HepG2 (cell line): ENCODE measurements at regions not wholly inside any gene's neighbourhood (a gene's known extent, or its start where the extent isn't known, plus 50 kb on each side); places are given as distances from the start of the nearest gene placed in this dataset.

ENCODE experiments used
- ATAC-seq: fragments of 200-7000 bp; cut with Tn5 transposase; 3 replicates; pipeline ENCODE4 v1.9.1; 2020; ENCODE audit warnings: mild to moderate bottlenecking, moderate library complexity
- BruUV-seq: library from RNA; stranded (reverse); fragments of 400-500 nt; replicated peaks from 2 replicates; lab custom pipeline; 2021; lab: Mats Ljungman, UMichigan
- CTCF ChIA-PET: fragments of 300-600 bp; formaldehyde crosslinking; extraction: SDS; loops from one replicate; lab custom pipeline; 2021; ENCODE audit warnings: low total read pairs, inconsistent platforms, low intra/inter-chr PET ratio; lab: Yijun Ruan, JAX
- POLR2A ChIA-PET: fragments of 350-600 bp; sonication (Branson Sonifier 250); formaldehyde crosslinking; loops from one replicate; lab custom pipeline; 2020; ENCODE audit warnings: antibody characterized with exemption, inconsistent platforms; lab: Yijun Ruan, JAX
- DNase-seq: peaks from one replicate; pipeline ENCODE4 v3.0.0-alpha.2; 2015; ENCODE audit warnings: low spot score
- FAIRE-seq: peaks from 3 replicates; lab custom pipeline; 2011; peaks lifted over from hg19 to GRCh38; lab: Jason Lieb, UNC
- H2AFZ ChIP-seq: one replicate; pipeline ENCODE4 v1.6.1; 2011; ENCODE audit warnings: low read length, inconsistent platforms
- H3K27ac ChIP-seq: fragments of 300-600 bp; 3 replicates; pipeline ENCODE4 v1.8.0; 2011; ENCODE audit warnings: mixed run types, mild to moderate bottlenecking, mixed read lengths, low read length, inconsistent platforms; ENCODE audit not compliant: insufficient read depth; ENCODE audit errors: extremely low read length
- H3K27me3 ChIP-seq, 2 experiments: fragments of 200-600 bp in 1 of 2; 2 replicates in 1 of 2; 3 replicates in 1 of 2; pipeline versions ENCODE4 v1.6.0 to v1.8.0; 2011; ENCODE audit warnings: low read length in 2 of 2, mild to moderate bottlenecking in 2 of 2, moderate library complexity in 2 of 2, inconsistent platforms in 1 of 2; ENCODE audit not compliant: insufficient read depth in 2 of 2, control insufficient read depth in 1 of 2
- H3K36me3 ChIP-seq, 2 experiments: fragments of 200-600 bp in 1 of 2; replicated peaks in 1 of 2; 2 replicates in 1 of 2; 3 replicates in 1 of 2; pipeline versions ENCODE4 v1.5.1 to v1.8.0; 2011; ENCODE audit warnings: low read length in 2 of 2, inconsistent platforms in 1 of 2; ENCODE audit not compliant: insufficient read depth in 2 of 2, control insufficient read depth in 1 of 2
- H3K4me1 ChIP-seq: 2 replicates; pipeline ENCODE4 v1.5.1; 2012; ENCODE audit warnings: low read length, inconsistent platforms; ENCODE audit not compliant: insufficient read depth
- H3K4me2 ChIP-seq: 2 replicates; pipeline ENCODE4 v1.6.0; 2011; ENCODE audit warnings: low read depth, low read length, inconsistent platforms
- H3K4me3 ChIP-seq, 3 experiments: fragments of 200-600 bp in 1 of 3; sonication (generic), shearing (Covaris generic) in 1 of 3; replicated peaks in 1 of 3; 2 replicates each; pipeline ENCODE4 v1.5.1; 2011 to 2016; ENCODE audit warnings: low read length in 3 of 3, inconsistent platforms in 2 of 3, low read depth in 2 of 3, mild to moderate bottlenecking in 2 of 3, control low read depth in 1 of 3, mixed read lengths in 1 of 3; ENCODE audit not compliant: insufficient read depth in 1 of 3
- H3K79me2 ChIP-seq: one replicate; pipeline ENCODE4 v1.6.1; 2011; ENCODE audit warnings: low read length, inconsistent platforms; ENCODE audit not compliant: insufficient read depth
- H3K9ac ChIP-seq: 2 replicates; pipeline ENCODE4 v1.6.0; 2011; ENCODE audit warnings: mild to moderate bottlenecking, low read depth, low read length, inconsistent platforms; ENCODE audit not compliant: insufficient read depth
- H3K9me3 ChIP-seq: 2 replicates; pipeline ENCODE4 v1.5.1; 2012; ENCODE audit warnings: mild to moderate bottlenecking, low read length
- H4K20me1 ChIP-seq: 2 replicates; pipeline ENCODE4 v1.6.0; 2011; ENCODE audit warnings: inconsistent platforms, mild to moderate bottlenecking, low read length, moderate library complexity; ENCODE audit not compliant: insufficient read depth
- CCDC6 ChIP-seq: sonication (generic); formaldehyde crosslinking; IDR thresholded peaks from 2 replicates; pipeline ENCODE4 v1.8.1; 2022; ENCODE audit warnings: mild to moderate bottlenecking, missing genetic modification reagents, moderate library complexity
- DBP ChIP-seq: sonication (generic); formaldehyde crosslinking; IDR thresholded peaks from 2 replicates; pipeline ENCODE4 v1.4.0; 2020; ENCODE audit warnings: missing genetic modification reagents; ENCODE audit errors: not compliant biosample characterization
- GTF3A ChIP-seq: sonication (generic); formaldehyde crosslinking; conservative IDR thresholded peaks from 2 replicates; pipeline ENCODE4 v1.4.0; 2020; ENCODE audit warnings: mild to moderate bottlenecking, missing genetic modification reagents
- HOXA9 ChIP-seq: sonication (generic); formaldehyde crosslinking; IDR thresholded peaks from 2 replicates; pipeline ENCODE4 v1.8.1; 2022; ENCODE audit warnings: missing genetic modification reagents, mild to moderate bottlenecking, moderate library complexity, borderline replicate concordance
- ZFX ChIP-seq: sonication (generic); formaldehyde crosslinking; IDR thresholded peaks from 2 replicates; pipeline ENCODE4 v1.4.0; 2020; ENCODE audit warnings: mild to moderate bottlenecking, low read depth, missing genetic modification reagents, moderate library complexity
- ZNF24 ChIP-seq: fragments of 450-650 bp; IDR thresholded peaks from 2 replicates; pipeline ENCODE4 v1.6.1; 2017; ENCODE audit warnings: antibody characterized with exemption, mild to moderate bottlenecking
- ZNF264 ChIP-seq: sonication (generic); formaldehyde crosslinking; IDR thresholded peaks from 2 replicates; pipeline ENCODE4 v1.4.0; 2020; ENCODE audit warnings: missing genetic modification reagents
- ZNF275 ChIP-seq: sonication (generic); formaldehyde crosslinking; IDR thresholded peaks from 2 replicates; pipeline ENCODE4 v1.8.0; 2022; ENCODE audit warnings: missing genetic modification reagents, mild to moderate bottlenecking, inconsistent platforms, borderline replicate concordance
- ZNF546 ChIP-seq: sonication (generic); formaldehyde crosslinking; conservative IDR thresholded peaks from 2 replicates; pipeline ENCODE4 v1.8.1; 2023; ENCODE audit warnings: mild to moderate bottlenecking, missing genetic modification reagents
- ZNF614 ChIP-seq: IDR thresholded peaks from 2 replicates; pipeline ENCODE4 v1.6.1; 2018; ENCODE audit warnings: missing biosample characterization, missing genetic modification reagents, inconsistent platforms, borderline replicate concordance
- ZNF746 ChIP-seq: sonication (generic); formaldehyde crosslinking; IDR thresholded peaks from 2 replicates; pipeline ENCODE4 v1.8.0; 2022; ENCODE audit warnings: mild to moderate bottlenecking, missing genetic modification reagents
- ZNF775 ChIP-seq: sonication (generic); formaldehyde crosslinking; IDR thresholded peaks from 2 replicates; pipeline ENCODE4 v1.4.0; 2020; ENCODE audit warnings: missing genetic modification reagents, mild to moderate bottlenecking, moderate library complexity, borderline replicate concordance
- WGBS: methylation state at CpG from one replicate; pipeline ENCODE4 v1.1.6; 2017; ENCODE audit warnings: low lambda C conversion rate; 5-methylcytosine and 5-hydroxymethylcytosine counted together
- in situ Hi-C: cut with HindIII; loops from 2 replicates; pipeline ENCODE4 v1.10.0; 2017; ENCODE audit warnings: low pct_unique_long_range_greater_than_20kb; ENCODE audit not compliant: extremely low pct_ligation_motif_present
- intact Hi-C: fragments of 100-400 bp; cut with micrococcal nuclease; formaldehyde crosslinking; loops from one replicate; pipeline ENCODE4 v1.10.0; 2022; ENCODE audit not compliant: unreplicated experiment
- TF ChIP-seq, protein P1 (sequence below): sonication (generic); formaldehyde crosslinking; IDR thresholded peaks from 2 replicates; pipeline ENCODE4; 2020; ENCODE audit warnings: missing genetic modification reagents, mild to moderate bottlenecking, borderline replicate concordance
- TF ChIP-seq, protein P2 (sequence below): sonication (generic); formaldehyde crosslinking; IDR thresholded peaks from 2 replicates; pipeline ENCODE4 v1.4.0; 2020; ENCODE audit warnings: missing genetic modification reagents

DNA sequence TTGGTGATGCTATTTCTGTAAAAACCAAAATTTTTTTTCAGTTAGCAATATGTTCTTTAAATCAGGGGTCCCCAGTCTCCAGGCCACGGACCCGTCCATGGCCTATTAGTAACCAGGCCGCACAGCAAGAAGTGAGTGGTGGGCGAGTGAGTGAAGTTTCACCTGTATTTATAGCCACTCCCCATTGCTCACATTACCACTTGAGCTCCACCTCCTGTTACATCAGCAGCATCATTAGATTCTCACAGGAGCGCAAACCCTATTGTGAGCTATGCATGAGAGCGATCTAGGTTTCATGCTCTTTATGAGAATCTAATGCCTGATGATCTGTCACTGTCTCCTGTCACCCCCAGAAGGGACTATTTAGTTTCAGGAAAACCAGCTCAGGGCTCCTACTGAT lies 58.9 kb upstream of the SLC7A1 start:
- H3K27me3 ChIP-seq: no peaks in the 10 kb centered on the region
- no peaks in the 10 kb centered on the region for H4K20me1 ChIP-seq
- no peak overlapping the region for H3K4me3 ChIP-seq
- no peaks in the 10 kb centered on the region for H3K79me2 ChIP-seq
- in situ Hi-C loops: no loop called here
- CTCF ChIA-PET: no interaction called here
- no peak for ATAC-seq
- no TSS peak for BruUV-seq
- no peak for FAIRE-seq
- H3K36me3 ChIP-seq: no peaks in the 10 kb centered on the region
- TF ChIP-seq ZNF614 (CRISPR knock-in tag): no peak
- TF ChIP-seq GTF3A (CRISPR knock-in tag): no peak
- TF ChIP-seq DBP (CRISPR knock-in tag): no peak
- TF ChIP-seq, protein P1, sequence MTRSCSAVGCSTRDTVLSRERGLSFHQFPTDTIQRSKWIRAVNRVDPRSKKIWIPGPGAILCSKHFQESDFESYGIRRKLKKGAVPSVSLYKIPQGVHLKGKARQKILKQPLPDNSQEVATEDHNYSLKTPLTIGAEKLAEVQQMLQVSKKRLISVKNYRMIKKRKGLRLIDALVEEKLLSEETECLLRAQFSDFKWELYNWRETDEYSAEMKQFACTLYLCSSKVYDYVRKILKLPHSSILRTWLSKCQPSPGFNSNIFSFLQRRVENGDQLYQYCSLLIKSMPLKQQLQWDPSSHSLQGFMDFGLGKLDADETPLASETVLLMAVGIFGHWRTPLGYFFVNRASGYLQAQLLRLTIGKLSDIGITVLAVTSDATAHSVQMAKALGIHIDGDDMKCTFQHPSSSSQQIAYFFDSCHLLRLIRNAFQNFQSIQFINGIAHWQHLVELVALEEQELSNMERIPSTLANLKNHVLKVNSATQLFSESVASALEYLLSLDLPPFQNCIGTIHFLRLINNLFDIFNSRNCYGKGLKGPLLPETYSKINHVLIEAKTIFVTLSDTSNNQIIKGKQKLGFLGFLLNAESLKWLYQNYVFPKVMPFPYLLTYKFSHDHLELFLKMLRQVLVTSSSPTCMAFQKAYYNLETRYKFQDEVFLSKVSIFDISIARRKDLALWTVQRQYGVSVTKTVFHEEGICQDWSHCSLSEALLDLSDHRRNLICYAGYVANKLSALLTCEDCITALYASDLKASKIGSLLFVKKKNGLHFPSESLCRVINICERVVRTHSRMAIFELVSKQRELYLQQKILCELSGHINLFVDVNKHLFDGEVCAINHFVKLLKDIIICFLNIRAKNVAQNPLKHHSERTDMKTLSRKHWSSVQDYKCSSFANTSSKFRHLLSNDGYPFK (CRISPR knock-in tag): no peak
- no peak for TF ChIP-seq ZNF546
- TF ChIP-seq ZNF775 (CRISPR knock-in tag): no peak
- TF ChIP-seq ZNF275: no peak
- TF ChIP-seq ZNF24: no peak
- TF ChIP-seq ZNF746: no peak
- no peak for TF ChIP-seq ZFX (CRISPR knock-in tag)
- no peak for TF ChIP-seq ZNF264
- no peak for TF ChIP-seq CCDC6 (CRISPR knock-in tag)
- TF ChIP-seq, protein P2, sequence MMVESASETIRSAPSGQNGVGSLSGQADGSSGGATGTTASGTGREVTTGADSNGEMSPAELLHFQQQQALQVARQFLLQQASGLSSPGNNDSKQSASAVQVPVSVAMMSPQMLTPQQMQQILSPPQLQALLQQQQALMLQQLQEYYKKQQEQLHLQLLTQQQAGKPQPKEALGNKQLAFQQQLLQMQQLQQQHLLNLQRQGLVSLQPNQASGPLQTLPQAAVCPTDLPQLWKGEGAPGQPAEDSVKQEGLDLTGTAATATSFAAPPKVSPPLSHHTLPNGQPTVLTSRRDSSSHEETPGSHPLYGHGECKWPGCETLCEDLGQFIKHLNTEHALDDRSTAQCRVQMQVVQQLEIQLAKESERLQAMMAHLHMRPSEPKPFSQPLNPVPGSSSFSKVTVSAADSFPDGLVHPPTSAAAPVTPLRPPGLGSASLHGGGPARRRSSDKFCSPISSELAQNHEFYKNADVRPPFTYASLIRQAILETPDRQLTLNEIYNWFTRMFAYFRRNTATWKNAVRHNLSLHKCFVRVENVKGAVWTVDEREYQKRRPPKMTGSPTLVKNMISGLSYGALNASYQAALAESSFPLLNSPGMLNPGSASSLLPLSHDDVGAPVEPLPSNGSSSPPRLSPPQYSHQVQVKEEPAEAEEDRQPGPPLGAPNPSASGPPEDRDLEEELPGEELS: no peak
- TF ChIP-seq HOXA9: no peak
- intact Hi-C loops: no loop called here
- no peak overlapping the region for H3K4me2 ChIP-seq
- POLR2A ChIA-PET: no interaction called here
- no peak for DNase-seq
- H3K4me1 ChIP-seq: no peaks in the 10 kb centered on the region
- H2AFZ ChIP-seq: no peak overlapping the region
- H3K9ac ChIP-seq: no peak overlapping the region
- 65% methylated on average over 6 of the region's 6 CpGs for WGBS
- H3K27ac ChIP-seq: no peak overlapping the region
- H3K9me3 ChIP-seq: no peaks in the 10 kb centered on the region
